Skin of body (tissue), 1 donor: ENCODE measurements at regions not wholly inside any gene's neighbourhood (a gene's known extent, or its start where the extent isn't known, plus 50 kb on each side); places are given as distances from the start of the nearest gene placed in this dataset.

Source experiments
- DNase-seq: peaks from one replicate; lab custom pipeline; 2025; lab: John Stamatoyannopoulos, UW

DNA sequence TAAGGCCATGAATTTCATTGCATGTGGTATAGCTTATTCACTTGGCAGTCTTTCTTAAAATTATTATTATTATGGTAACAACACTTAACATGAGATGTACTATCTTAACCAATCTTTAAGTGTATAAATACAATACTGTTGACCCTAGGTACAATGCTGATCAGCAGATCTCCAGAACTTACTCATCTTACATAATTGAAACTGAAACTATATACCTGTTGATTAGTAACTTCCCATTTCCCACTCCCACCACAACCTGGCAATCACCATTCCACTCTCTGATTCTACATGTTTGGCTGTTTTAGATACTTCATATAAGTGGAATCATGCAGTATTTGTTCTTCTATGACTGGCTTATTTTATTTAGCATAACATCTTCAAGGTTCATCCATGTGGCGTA lies 150.2 kb upstream of the POU2AF2 start:
- no peak for DNase-seq

GRCh38 chr11:111093061-111093460 lies 152.5 kb upstream of the POU2AF2 start:
- no peak for DNase-seq

GRCh38 chr11:111091321-111091938 lies 154.1 kb upstream of the POU2AF2 start:
- DNase-seq, result peak; percentile 58

DNA sequence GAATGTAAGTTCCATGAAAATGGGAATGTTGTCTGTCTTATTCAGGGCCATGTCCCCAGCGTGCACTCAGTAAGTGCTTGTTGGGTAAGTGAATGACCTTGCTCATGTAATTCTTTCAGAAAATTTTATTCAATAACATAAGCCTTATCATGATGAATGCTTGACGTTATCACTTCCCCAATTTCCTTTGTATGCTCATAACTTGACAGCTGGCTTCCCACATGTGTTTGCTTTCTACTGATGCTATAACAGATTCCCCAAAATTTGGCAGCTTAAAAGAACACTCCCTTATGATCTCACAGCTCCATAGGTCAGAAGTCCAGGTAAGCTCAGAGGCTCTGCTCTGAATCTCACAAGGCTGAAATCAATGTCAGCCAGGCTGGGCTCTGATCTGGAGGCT lies 155.8 kb upstream of the POU2AF2 start:
- DNase-seq, result no peak

- no peak for DNase-seq
Observed at GRCh38 chr11:111088847-111089355, 156.6 kb upstream of the POU2AF2 start.

DNA sequence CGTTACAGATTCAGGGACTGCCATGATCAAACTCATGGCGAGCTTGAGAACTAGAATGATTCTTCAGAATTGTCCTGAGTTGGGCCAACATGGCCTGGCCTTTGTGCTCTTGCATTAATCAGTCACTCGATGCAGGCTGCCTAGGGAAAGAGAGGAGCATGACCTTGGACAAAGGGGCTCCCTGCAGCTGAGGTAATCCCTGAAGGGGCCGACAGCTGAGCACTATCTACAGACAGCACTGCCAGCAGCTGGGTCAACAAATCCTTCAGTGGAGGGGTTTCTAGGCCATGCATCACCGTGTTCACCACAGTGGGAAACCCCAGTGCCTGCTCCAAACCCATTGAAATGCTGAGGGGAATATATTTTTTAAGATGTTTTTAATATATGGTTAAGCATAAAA lies 159.5 kb upstream of the POU2AF2 start:
- no peak for DNase-seq

GRCh38 chr11:111082664-111083063 lies 162.9 kb upstream of the POU2AF2 start:
- DNase-seq, result no peak

- peak; percentile 68 for DNase-seq
Observed at GRCh38 chr11:111081021-111081511, 164.5 kb upstream of the POU2AF2 start.

GRCh38 chr11:111077530-111078322 lies 167.8 kb upstream of the POU2AF2 start:
- no peak for DNase-seq

- DNase-seq, result no peak
Observed at GRCh38 chr11:111069066-111069465, 176.5 kb upstream of the POU2AF2 start.

GRCh38 chr11:111067994-111068393 lies 177.5 kb upstream of the POU2AF2 start:
- DNase-seq, result no peak

DNA sequence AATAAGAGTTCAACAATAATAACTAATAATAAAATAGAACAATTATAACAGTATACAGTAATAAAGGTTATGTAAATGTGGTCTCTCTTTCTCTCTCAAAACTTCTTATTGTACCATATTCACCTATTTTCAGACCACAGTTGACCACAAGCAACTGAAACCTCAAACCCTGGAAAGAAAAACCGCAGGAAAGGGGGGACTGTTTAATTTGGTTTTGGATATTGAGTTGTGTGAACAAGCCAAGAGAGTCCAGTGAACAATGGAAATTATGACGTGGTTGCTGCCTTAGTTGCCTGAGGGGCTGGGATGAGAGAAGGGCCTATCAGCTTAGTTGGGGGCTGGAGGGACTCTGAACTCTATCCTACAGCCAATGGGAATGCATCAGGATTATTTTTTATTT lies 178.7 kb upstream of the POU2AF2 start:
- DNase-seq, result no peak

GRCh38 chr11:111063726-111064517 lies 181.6 kb upstream of the POU2AF2 start:
- DNase-seq, result no peak

- DNase-seq, result no peak
Observed at GRCh38 chr11:111062420-111062819, 183.1 kb upstream of the POU2AF2 start.

GRCh38 chr11:111059726-111060125 lies 185.8 kb upstream of the POU2AF2 start:
- DNase-seq, result no peak

DNA sequence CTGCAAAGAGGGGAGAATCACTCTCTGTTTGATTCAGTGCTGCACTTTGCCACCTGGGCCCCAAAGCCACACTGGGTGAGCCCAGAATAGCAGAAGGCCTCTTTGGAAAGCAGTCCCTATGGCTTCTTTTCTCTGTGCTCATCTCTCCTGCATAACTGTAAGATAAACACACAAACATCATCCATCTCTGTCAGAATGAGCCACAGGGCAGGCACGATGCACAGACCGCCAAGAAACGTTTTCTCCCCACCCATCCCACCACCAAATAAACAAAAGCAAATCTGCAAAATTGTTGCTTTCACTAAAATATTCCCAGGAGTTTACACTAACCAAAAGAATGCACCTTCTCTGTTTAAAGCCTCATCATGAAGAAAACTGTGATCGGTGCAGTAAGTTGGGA lies 196.4 kb upstream of the POU2AF2 start:
- DNase-seq, result no peak

GRCh38 chr11:111047374-111047773 lies 198.2 kb upstream of the POU2AF2 start:
- no peak for DNase-seq

DNA sequence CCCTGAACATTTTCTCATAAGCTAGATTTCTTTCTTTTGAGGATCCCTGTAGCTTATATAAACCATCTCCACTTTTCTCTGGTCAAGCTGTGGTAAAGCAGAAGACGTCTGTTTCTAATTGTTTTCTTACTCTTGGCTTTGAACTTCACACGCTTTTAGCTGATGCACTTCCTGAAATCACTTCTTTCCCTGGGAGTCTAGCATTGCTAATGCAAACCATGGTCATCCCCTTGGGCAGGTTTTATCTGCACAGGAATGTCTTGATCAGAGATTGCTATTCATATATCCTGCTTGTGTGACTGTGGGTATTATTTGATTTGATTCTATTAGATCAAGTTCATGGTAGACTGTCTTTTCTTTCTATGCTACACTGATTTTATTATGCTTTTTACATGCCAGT lies 199.2 kb upstream of the POU2AF2 start:
- no peak for DNase-seq

DNA sequence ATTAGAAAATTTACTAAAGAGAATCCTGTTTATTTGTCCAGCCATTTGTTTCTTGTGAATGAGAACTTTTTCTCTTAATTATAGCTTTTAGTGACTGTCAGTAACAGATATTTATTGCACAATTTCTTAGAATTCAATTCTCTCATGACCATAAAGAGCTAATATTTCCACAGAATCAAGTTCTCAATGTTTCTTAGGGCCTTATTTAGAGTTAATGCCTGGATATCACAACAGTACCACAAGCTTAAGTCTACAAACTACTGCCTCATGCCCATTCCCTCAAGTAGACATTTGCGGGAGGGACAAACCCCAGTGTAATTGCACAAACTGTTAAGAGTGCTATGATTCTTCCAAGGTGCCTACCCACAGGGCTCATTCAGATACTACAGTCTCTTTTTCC lies 199.7 kb upstream of the POU2AF2 start:
- DNase-seq, result no peak

GRCh38 chr11:111045407-111045803 lies 200.1 kb upstream of the POU2AF2 start:
- DNase-seq, result no peak

GRCh38 chr11:111044751-111045406 lies 200.6 kb upstream of the POU2AF2 start:
- no peak for DNase-seq
